ENCODE measurements at regions not wholly inside any gene's neighbourhood (a gene's known extent, or its start where the extent isn't known, plus 50 kb on each side); places are given as distances from the start of the nearest gene placed in this dataset.

DNA sequence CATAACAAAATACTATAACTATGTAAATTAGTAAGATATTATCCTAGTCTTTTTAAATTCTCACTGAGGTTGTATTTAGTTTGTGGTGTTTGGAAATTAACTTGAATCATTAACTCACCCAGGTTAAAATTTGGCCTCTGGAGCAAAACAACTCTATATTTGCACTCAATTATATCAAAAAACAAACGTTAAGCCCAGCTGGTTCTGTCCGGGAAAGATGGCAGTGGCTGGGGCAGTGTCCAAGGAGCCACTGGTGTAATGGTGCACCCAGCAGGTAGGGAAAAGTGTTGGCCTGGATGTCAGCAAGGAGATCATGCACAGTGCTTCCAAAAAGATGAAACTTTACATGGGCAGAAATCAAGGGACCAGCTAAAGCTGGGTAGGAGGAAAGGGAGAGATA, 285.3 kb upstream of the CITED2 start:
- Mint-ChIP-seq H3K27me3 (peaks cover 9% of the 10 kb centered on the region), H3K36me3 (no peaks in the 10 kb centered on the region), H3K4me1 (no peaks in the 10 kb centered on the region), H3K27ac (no peak overlapping the region), H3K4me3 (no peak overlapping the region), H3K9me3 (peaks cover 0 to 10% (median 4%) of the 10 kb centered on the region in 7 donors)
- Histone ChIP-seq H3K4me1 (ENCODE audit: control insufficient read depth, insufficient read depth, low read length, poor library complexity, severe bottlenecking) (no peaks in the 10 kb centered on the region), H3K4me3 (ENCODE audit: low read depth, low read length) (no peak overlapping the region), H3K27ac (ENCODE audit: insufficient read depth, low read length, poor library complexity, severe bottlenecking) (no peak overlapping the region), H3K27me3 (ENCODE audit: control insufficient read depth, insufficient read depth, low read length) (no peaks in the 10 kb centered on the region), H3K36me3 (ENCODE audit: control insufficient read depth, insufficient read depth, low read length) (no peaks in the 10 kb centered on the region), H3K9me3 (ENCODE audit: control insufficient read depth in 2 of 2, low read length in 2 of 2) (peaks cover 0 to 1% of the 10 kb centered on the region in 2 experiments)
- ATAC-seq (ENCODE audit: low read depth in 2 of 2) (no peak), DNase-seq (no peak)

DNA sequence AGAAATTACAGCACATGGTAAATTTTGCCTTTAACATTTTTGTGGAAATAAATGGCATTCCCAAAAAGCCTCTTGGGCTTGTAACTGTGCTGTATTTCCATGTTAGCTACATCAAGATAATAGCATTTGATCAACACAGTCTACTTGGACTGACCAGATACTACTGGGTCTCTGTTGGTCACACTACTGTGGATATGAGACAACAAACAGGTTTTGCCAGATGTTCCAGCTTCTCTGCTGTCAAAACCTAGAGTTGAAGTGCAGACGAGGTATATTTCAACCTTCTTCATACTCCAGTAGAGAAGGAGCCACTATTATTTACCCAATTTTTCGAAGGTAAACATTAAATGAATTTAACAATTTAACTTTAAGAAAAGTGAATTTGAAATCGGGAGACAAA, 284.7 kb upstream of the CITED2 start:
- no peak overlapping the region for H3K27ac Mint-ChIP-seq
- no peaks in the 10 kb centered on the region for H3K4me1 ChIP-seq (ENCODE audit: control insufficient read depth, insufficient read depth, low read length, poor library complexity, severe bottlenecking)
- no peak overlapping the region for H3K27ac ChIP-seq (ENCODE audit: insufficient read depth, low read length, poor library complexity, severe bottlenecking)

GRCh38 chr6:139657119-139657518, 282.7 kb upstream of the CITED2 start:
- Histone ChIP-seq H3K36me3 (ENCODE audit: control insufficient read depth, insufficient read depth, low read length) (no peaks in the 10 kb centered on the region), H3K27me3 (ENCODE audit: control insufficient read depth, insufficient read depth, low read length) (no peaks in the 10 kb centered on the region), H3K9me3 (ENCODE audit: control insufficient read depth in 2 of 2, low read length in 2 of 2) (no peaks in the 10 kb centered on the region), H3K27ac (ENCODE audit: insufficient read depth, low read length, poor library complexity, severe bottlenecking) (no peak overlapping the region), H3K4me1 (ENCODE audit: control insufficient read depth, insufficient read depth, low read length, poor library complexity, severe bottlenecking) (no peaks in the 10 kb centered on the region), H3K4me3 (ENCODE audit: low read depth, low read length) (no peak overlapping the region)
- ATAC-seq (ENCODE audit: low read depth in 2 of 2), result no peak
- H3K27me3 Mint-ChIP-seq, result peaks cover 4% of the 10 kb centered on the region
- H3K36me3 Mint-ChIP-seq, result no peaks in the 10 kb centered on the region
- peaks cover 0 to 5% (median 0%) of the 10 kb centered on the region in 7 donors for H3K9me3 Mint-ChIP-seq
- H3K27ac Mint-ChIP-seq, result no peak overlapping the region
- H3K4me3 Mint-ChIP-seq, result no peak overlapping the region
- no peak for DNase-seq
- H3K4me1 Mint-ChIP-seq, result no peaks in the 10 kb centered on the region

More for the DNA sequence above, 284.7 kb upstream of the CITED2 start:
- Mint-ChIP-seq H3K4me1 (no peaks in the 10 kb centered on the region), H3K4me3 (no peak overlapping the region), H3K36me3 (no peaks in the 10 kb centered on the region), H3K9me3 (peaks cover 0 to 8% (median 3%) of the 10 kb centered on the region in 7 donors), H3K27me3 (peaks cover 9% of the 10 kb centered on the region)
- H3K4me3 ChIP-seq (ENCODE audit: low read depth, low read length), result no peak overlapping the region
- no peaks in the 10 kb centered on the region for H3K36me3 ChIP-seq (ENCODE audit: control insufficient read depth, insufficient read depth, low read length)
- DNase-seq (no peak), ATAC-seq (ENCODE audit: low read depth in 2 of 2) (no peak)
- no peaks in the 10 kb centered on the region for H3K27me3 ChIP-seq (ENCODE audit: control insufficient read depth, insufficient read depth, low read length)
- peaks cover 0 to under 1% of the 10 kb centered on the region in 2 experiments for H3K9me3 ChIP-seq (ENCODE audit: control insufficient read depth in 2 of 2, low read length in 2 of 2)

DNA sequence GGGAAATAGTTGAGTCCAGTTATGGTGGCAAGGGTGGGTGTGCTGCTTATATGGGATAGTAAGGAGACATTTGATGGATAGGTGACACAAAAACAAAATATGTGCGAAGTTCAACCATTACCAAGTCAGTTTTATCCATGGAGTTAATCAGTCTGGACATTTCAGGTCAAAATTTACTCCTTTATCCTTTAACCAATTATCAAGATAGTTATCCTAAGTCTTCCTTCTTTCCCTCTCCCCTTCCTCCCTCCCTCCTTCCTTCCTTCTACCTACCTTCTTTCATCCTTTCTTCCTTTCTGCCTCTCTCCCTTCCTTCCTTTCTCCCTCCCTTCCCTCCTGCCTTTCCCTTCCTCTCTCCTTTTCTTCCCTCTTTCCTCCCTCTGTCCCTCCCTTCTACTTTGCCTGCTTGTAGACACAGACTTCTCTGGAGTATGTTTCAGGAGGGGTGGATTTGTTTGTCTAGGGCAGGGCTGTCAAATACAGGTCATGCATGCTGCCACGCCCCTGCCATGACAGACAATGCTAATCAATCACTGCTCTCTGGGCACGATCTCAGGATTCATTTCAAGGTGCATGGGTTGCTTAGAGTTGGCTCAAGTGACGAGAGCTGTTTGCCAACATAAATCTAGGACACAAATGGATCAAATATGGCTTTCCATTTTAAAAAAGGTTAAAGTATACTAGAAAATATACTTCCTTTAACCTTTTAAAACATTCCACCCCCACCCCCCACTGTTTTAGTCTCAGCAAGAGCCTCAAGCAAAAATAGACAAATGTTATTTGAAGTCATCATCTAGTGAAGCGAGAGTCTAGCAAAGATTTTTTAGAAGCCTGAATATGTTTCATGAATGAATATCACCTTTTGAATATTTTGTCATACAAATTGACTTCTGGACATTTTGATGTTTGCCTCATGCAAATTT, 281.6 kb upstream of the CITED2 start:
- ATAC-seq (ENCODE audit: low read depth in 2 of 2), result no peak
- no peak overlapping the region for H3K27ac ChIP-seq (ENCODE audit: insufficient read depth, low read length, poor library complexity, severe bottlenecking)

GRCh38 chr6:139654888-139655782, 280.7 kb upstream of the CITED2 start:
- H3K4me3 ChIP-seq (ENCODE audit: low read depth, low read length), result no peak overlapping the region
- Mint-ChIP-seq H3K27me3 (peaks cover 7% of the 10 kb centered on the region), H3K4me1 (no peaks in the 10 kb centered on the region), H3K9me3 (peaks cover 0 to 2% (median 0%) of the 10 kb centered on the region in 7 donors), H3K36me3 (no peaks in the 10 kb centered on the region), H3K27ac (no peak overlapping the region), H3K4me3 (no peak overlapping the region)
- ATAC-seq (ENCODE audit: low read depth in 2 of 2) (no peak), DNase-seq (no peak)
- H3K4me1 ChIP-seq (ENCODE audit: control insufficient read depth, insufficient read depth, low read length, poor library complexity, severe bottlenecking), result no peaks in the 10 kb centered on the region
- peaks cover 2% of the 10 kb centered on the region for H3K27me3 ChIP-seq (ENCODE audit: control insufficient read depth, insufficient read depth, low read length)
- no peak overlapping the region for H3K27ac ChIP-seq (ENCODE audit: insufficient read depth, low read length, poor library complexity, severe bottlenecking)
- no peaks in the 10 kb centered on the region for H3K9me3 ChIP-seq (ENCODE audit: control insufficient read depth in 2 of 2, low read length in 2 of 2)
- H3K36me3 ChIP-seq (ENCODE audit: control insufficient read depth, insufficient read depth, low read length), result no peaks in the 10 kb centered on the region

More for the DNA sequence above, 281.6 kb upstream of the CITED2 start:
- Mint-ChIP-seq H3K27me3 (peaks cover 4% of the 10 kb centered on the region), H3K27ac (no peak overlapping the region), H3K9me3 (peaks cover 0 to 5% (median 0%) of the 10 kb centered on the region in 7 donors), H3K4me3 (no peak overlapping the region), H3K36me3 (no peaks in the 10 kb centered on the region), H3K4me1 (no peaks in the 10 kb centered on the region)
- Histone ChIP-seq H3K4me3 (ENCODE audit: low read depth, low read length) (no peak overlapping the region), H3K27me3 (ENCODE audit: control insufficient read depth, insufficient read depth, low read length) (no peaks in the 10 kb centered on the region), H3K4me1 (ENCODE audit: control insufficient read depth, insufficient read depth, low read length, poor library complexity, severe bottlenecking) (no peaks in the 10 kb centered on the region), H3K9me3 (ENCODE audit: control insufficient read depth in 2 of 2, low read length in 2 of 2) (no peaks in the 10 kb centered on the region), H3K36me3 (ENCODE audit: control insufficient read depth, insufficient read depth, low read length) (no peaks in the 10 kb centered on the region)
- no peak for DNase-seq

- no peak overlapping the region for H3K27ac ChIP-seq (ENCODE audit: insufficient read depth, low read length, poor library complexity, severe bottlenecking)
- Mint-ChIP-seq H3K36me3 (no peaks in the 10 kb centered on the region), H3K4me3 (no peak overlapping the region), H3K27me3 (peaks cover 8% of the 10 kb centered on the region), H3K27ac (no peak overlapping the region), H3K4me1 (no peaks in the 10 kb centered on the region), H3K9me3 (peaks cover 0 to 2% (median 0%) of the 10 kb centered on the region in 7 donors)
- H3K27me3 ChIP-seq (ENCODE audit: control insufficient read depth, insufficient read depth, low read length), result peaks cover 2% of the 10 kb centered on the region
- no peaks in the 10 kb centered on the region for H3K9me3 ChIP-seq (ENCODE audit: control insufficient read depth in 2 of 2, low read length in 2 of 2)
- ATAC-seq (ENCODE audit: low read depth in 2 of 2) (no peak), DNase-seq (no peak)
- H3K4me3 ChIP-seq (ENCODE audit: low read depth, low read length), result no peak overlapping the region
- H3K36me3 ChIP-seq (ENCODE audit: control insufficient read depth, insufficient read depth, low read length), result no peaks in the 10 kb centered on the region
- H3K4me1 ChIP-seq (ENCODE audit: control insufficient read depth, insufficient read depth, low read length, poor library complexity, severe bottlenecking), result no peaks in the 10 kb centered on the region
These were observed 279.9 kb upstream of the CITED2 start for GRCh38 chr6:139654309-139654708.

- ATAC-seq (ENCODE audit: low read depth in 2 of 2), result no peak
- H3K27ac ChIP-seq (ENCODE audit: insufficient read depth, low read length, poor library complexity, severe bottlenecking), result no peak overlapping the region
- Mint-ChIP-seq H3K36me3 (no peaks in the 10 kb centered on the region), H3K4me3 (no peak overlapping the region), H3K27me3 (peaks cover 8% of the 10 kb centered on the region), H3K4me1 (no peaks in the 10 kb centered on the region), H3K9me3 (peaks cover 0 to 2% (median 0%) of the 10 kb centered on the region in 7 donors), H3K27ac (no peak overlapping the region)
- no peak overlapping the region for H3K4me3 ChIP-seq (ENCODE audit: low read depth, low read length)
- no peak for DNase-seq
- no peaks in the 10 kb centered on the region for H3K36me3 ChIP-seq (ENCODE audit: control insufficient read depth, insufficient read depth, low read length)
- peaks cover 2% of the 10 kb centered on the region for H3K27me3 ChIP-seq (ENCODE audit: control insufficient read depth, insufficient read depth, low read length)
- no peaks in the 10 kb centered on the region for H3K4me1 ChIP-seq (ENCODE audit: control insufficient read depth, insufficient read depth, low read length, poor library complexity, severe bottlenecking)
- no peaks in the 10 kb centered on the region for H3K9me3 ChIP-seq (ENCODE audit: control insufficient read depth in 2 of 2, low read length in 2 of 2)
These were observed 278.7 kb upstream of the CITED2 start for GRCh38 chr6:139653111-139653510.

All from CD4-positive, CD25-positive, alpha-beta regulatory T cell (primary cell).